WERI-Rb-1 (cell line): ENCODE measurements at regions not wholly inside any gene's neighbourhood (a gene's known extent, or its start where the extent isn't known, plus 50 kb on each side); places are given as distances from the start of the nearest gene placed in this dataset.
"Not testable (repeated sequence)": the region's sequence is repeated elsewhere in the genome, so short reads cannot be mapped to it uniquely, and the experiment has no call there.

Experiments
- DNase-seq: peaks from one replicate; pipeline ENCODE4 v3.0.0-alpha.2; 2020
- H3K27ac ChIP-seq: fragments of 250-450 bp; sonication (Bioruptor Pico); 2 replicates; pipeline ENCODE4 v1.5.1; 2020; ENCODE audit warnings: mild to moderate bottlenecking, moderate library complexity
- H3K27me3 ChIP-seq: fragments of 250-450 bp; sonication (Bioruptor Pico); 2 replicates; pipeline ENCODE4 v1.5.1; 2021; ENCODE audit warnings: mild to moderate bottlenecking, low read depth, moderate library complexity; ENCODE audit not compliant: insufficient read depth, severe bottlenecking
- H3K36me3 ChIP-seq: fragments of 250-450 bp; sonication (Bioruptor Pico); 2 replicates; pipeline ENCODE4 v1.5.1; 2020; ENCODE audit warnings: mild to moderate bottlenecking, moderate library complexity
- H3K4me3 ChIP-seq: 2 replicates; pipeline ENCODE4 v1.5.1; 2011; ENCODE audit warnings: low read depth, mild to moderate bottlenecking, control low read depth, low read length
- H3K9me3 ChIP-seq: fragments of 250-450 bp; sonication (Bioruptor Pico); 2 replicates; pipeline ENCODE4 v1.5.1; 2021; ENCODE audit warnings: mild to moderate bottlenecking, moderate library complexity; ENCODE audit not compliant: severe bottlenecking
- TF ChIP-seq, protein P1 (sequence below): IDR thresholded peaks from 2 replicates; pipeline ENCODE4 v1.5.1; 2011; ENCODE audit warnings: low read depth, mild to moderate bottlenecking, control low read depth, inconsistent platforms, low read length

DNA sequence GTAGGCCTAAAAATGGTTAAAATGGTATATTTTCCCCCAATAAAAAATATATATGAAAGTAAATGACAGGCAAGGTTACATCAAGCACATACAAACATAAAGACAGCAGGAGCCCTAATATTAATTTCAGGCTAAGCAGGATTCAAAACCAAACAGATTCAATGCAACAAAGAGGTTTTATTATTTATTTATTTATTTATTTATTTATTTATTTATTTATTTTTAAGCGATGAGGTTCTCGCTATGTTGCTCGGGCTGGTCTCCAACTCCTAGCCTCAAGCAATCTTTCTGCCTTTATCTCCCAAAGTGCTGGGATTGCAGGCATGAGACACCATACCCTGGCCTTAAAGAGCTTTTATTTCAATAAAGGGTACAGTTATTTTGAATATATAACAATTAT is 106.4 kb upstream of the SHB start:
- no peak for DNase-seq
- Histone ChIP-seq H3K36me3 (no peaks in the 10 kb centered on the region), H3K4me3 (no peak overlapping the region), H3K27me3 (no peaks in the 10 kb centered on the region), H3K9me3 (peaks cover 10% of the 10 kb centered on the region), H3K27ac (no peak overlapping the region)
- TF ChIP-seq, protein P1, sequence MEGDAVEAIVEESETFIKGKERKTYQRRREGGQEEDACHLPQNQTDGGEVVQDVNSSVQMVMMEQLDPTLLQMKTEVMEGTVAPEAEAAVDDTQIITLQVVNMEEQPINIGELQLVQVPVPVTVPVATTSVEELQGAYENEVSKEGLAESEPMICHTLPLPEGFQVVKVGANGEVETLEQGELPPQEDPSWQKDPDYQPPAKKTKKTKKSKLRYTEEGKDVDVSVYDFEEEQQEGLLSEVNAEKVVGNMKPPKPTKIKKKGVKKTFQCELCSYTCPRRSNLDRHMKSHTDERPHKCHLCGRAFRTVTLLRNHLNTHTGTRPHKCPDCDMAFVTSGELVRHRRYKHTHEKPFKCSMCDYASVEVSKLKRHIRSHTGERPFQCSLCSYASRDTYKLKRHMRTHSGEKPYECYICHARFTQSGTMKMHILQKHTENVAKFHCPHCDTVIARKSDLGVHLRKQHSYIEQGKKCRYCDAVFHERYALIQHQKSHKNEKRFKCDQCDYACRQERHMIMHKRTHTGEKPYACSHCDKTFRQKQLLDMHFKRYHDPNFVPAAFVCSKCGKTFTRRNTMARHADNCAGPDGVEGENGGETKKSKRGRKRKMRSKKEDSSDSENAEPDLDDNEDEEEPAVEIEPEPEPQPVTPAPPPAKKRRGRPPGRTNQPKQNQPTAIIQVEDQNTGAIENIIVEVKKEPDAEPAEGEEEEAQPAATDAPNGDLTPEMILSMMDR: no peak

DNA sequence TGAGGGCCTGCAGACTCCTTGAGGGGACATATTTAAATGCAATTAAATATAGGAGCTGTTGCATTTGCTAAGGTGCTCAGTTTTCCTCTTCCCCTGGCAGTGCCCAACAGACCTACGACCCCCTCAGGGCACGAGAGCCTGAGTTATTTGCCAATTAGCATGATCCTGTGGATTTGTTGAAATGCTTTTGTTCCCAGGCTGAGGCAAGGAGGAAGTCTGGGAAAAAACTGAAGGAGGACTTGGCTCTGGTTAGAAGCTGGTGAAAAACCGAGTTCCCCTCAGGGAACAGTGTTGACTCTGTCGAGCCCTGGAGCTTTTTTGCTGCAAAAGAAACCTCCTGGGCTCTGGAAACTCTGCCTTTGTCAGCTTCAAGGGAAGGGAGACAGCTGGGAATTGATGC is 103.6 kb upstream of the SHB start:
- H3K27me3 ChIP-seq: no peaks in the 10 kb centered on the region
- no peaks in the 10 kb centered on the region for H3K36me3 ChIP-seq
- DNase-seq: no peak
- TF ChIP-seq, protein P1: no peak
- no peak overlapping the region for H3K27ac ChIP-seq
- peaks cover 16% of the 10 kb centered on the region for H3K9me3 ChIP-seq
- no peak overlapping the region for H3K4me3 ChIP-seq

DNA sequence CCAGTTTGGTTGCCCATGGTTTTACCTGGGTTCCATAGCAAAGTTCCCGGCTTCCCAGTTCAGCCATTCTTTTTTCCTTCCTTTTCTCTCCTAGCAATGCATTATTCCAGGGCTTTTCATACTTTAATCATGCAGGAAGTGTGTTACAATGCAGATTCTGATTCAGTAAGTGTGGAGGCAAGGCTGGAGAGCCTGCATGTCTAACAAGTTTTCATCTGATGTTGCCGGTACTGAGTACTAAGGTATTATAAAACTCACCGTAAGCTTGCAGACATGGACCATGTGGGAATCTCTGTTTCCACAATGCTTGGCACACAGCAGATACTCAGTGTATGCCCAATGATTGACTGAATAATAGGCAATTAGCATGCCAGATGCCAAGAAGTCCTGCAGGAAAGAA is 102.9 kb upstream of the SHB start:
- Histone ChIP-seq H3K4me3 (no peak overlapping the region), H3K9me3 (peaks cover 16% of the 10 kb centered on the region), H3K27me3 (no peaks in the 10 kb centered on the region), H3K27ac (no peak overlapping the region), H3K36me3 (no peaks in the 10 kb centered on the region)
- TF ChIP-seq, protein P1: no peak
- no peak for DNase-seq

DNA sequence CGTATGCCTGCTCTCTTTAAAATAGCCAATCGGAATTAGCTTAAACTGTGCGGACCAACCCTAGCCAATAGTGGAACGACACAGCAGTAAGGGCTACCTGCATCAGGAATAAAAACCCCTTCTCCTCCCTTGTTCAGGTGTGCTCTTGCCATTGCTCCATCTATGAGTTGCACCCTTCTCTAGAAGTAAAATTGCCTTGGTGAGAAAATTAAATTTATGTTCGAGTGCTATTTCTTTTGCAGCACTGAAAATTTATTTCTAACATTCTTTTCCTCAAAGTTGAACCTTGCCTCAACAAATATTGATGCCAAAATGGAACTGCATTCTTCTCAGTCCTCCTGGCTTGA is 102.5 kb upstream of the SHB start:
- TF ChIP-seq, protein P1: no peak
- H3K4me3 ChIP-seq: no peak overlapping the region
- no peak overlapping the region for H3K27ac ChIP-seq
- no peaks in the 10 kb centered on the region for H3K27me3 ChIP-seq
- DNase-seq: no peak
- peaks cover 16% of the 10 kb centered on the region for H3K9me3 ChIP-seq
- no peaks in the 10 kb centered on the region for H3K36me3 ChIP-seq

DNA sequence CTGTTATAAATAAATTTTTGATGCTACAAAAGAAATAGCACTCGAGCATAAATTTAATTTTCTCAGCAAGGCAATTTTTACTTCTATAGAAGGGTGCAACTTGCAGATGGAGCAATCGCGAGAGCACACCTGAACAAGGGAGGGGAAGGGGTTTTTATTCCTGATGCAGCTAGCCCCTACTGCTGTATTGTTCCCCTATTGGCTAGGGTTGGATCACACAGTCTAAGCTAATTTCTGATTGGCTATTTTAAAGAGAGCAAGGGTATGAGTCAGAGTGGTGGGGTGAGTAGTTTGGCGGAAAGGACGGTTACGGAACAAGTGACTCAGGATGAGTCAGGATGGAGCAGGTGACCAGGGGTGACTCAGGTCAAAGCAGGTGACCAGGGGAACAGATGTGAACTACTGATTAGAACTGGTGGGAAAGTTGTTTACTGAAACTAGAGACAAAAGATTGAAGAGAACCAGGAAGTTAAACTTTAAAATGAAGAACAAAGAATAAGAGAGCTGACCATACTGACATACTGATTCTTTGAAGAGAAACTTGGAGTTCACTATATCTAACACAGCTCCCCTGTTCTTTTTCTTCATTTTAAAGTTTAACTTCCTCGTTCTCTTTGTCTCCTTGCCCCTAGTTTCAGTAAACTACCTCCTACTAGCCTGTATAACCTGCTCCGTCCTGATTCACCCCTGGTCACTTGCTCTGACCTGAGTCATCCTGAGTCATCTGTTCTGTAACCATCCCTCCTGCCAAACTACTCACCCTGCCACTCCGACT is 101.9 kb upstream of the SHB start:
- DNase-seq, H3K27me3 ChIP-seq, H3K36me3 ChIP-seq, H3K4me3 ChIP-seq, H3K27ac ChIP-seq: not testable (repeated sequence)
- H3K9me3 ChIP-seq: peaks cover 16% of the 10 kb centered on the region

DNA sequence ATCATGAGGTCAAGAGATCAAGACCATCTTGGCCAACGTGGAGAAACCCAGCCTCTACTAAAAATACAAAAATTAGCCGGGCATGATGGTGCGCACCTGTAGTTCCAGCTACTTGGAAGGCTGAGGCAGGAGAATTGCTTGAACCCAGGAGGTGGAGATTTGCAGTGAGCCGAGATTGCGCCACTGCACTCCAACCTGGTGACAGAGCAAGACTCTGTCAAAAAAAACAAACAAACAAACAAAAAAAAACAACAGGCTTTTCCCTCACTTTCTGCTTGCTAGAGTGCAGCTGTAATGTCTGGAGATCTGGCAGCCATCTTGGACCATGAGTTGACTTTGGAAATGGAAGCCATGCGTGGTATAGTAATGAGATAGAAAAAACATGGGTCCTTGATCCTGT is 101.1 kb upstream of the SHB start:
- H3K9me3 ChIP-seq: peaks cover 16% of the 10 kb centered on the region
- not testable (repeated sequence) for H3K27ac ChIP-seq, DNase-seq, H3K4me3 ChIP-seq, H3K27me3 ChIP-seq, H3K36me3 ChIP-seq

DNA sequence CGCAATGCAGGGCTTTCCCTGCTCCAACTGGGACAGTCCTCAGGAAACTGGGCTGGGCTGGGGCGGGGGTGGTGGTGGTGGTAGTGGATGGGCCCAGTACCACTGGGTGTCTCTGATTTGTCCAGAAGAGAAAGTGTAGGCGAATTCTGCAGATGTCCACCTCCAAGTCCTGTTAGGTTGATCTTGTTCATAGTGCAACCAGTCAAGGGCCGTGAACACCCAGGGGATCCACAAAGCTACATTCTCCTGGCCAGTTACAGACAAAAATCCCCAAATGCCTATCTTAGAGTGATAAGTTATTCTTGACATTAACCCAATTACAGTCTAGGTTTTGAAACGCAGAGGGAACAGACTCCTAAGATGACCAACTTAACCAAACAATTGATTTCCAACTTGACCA is 97.5 kb upstream of the SHB start:
- TF ChIP-seq, protein P1: no peak
- no peak for DNase-seq
- Histone ChIP-seq H3K9me3 (peaks cover 16% of the 10 kb centered on the region), H3K27ac (no peak overlapping the region), H3K4me3 (no peak overlapping the region), H3K27me3 (no peaks in the 10 kb centered on the region), H3K36me3 (no peaks in the 10 kb centered on the region)
